Karpas-422 (cell line): ENCODE measurements at regions not wholly inside any gene's neighbourhood (a gene's known extent, or its start where the extent isn't known, plus 50 kb on each side); places are given as distances from the start of the nearest gene placed in this dataset.
"Not testable (repeated sequence)": the region's sequence is repeated elsewhere in the genome, so short reads cannot be mapped to it uniquely, and the experiment has no call there.

Experiments used
- DNase-seq: peaks from one replicate; pipeline ENCODE4 v3.0.0-alpha.2; 2015
- H2AFZ ChIP-seq: fragments of 200-600 bp; sonication (generic); 2 replicates; pipeline ENCODE4 v1.6.1; 2014; ENCODE audit warnings: antibody characterized with exemption, low read length, mixed read lengths
- H3K27ac ChIP-seq: fragments of 200-600 bp; sonication (generic); 2 replicates; pipeline ENCODE4 v1.5.1; 2014; ENCODE audit warnings: mild to moderate bottlenecking, low read length, moderate library complexity
- H3K27me3 ChIP-seq: fragments of 200-600 bp; sonication (generic); 2 replicates; pipeline ENCODE4 v1.6.1; 2014; ENCODE audit warnings: low read length, mixed read lengths
- H3K36me3 ChIP-seq: fragments of 200-600 bp; sonication (generic); 2 replicates; pipeline ENCODE4 v1.6.1; 2014; ENCODE audit warnings: low read length, mixed read lengths; ENCODE audit not compliant: insufficient read depth
- H3K4me1 ChIP-seq: fragments of 200-600 bp; sonication (generic); 2 replicates; pipeline ENCODE4 v1.6.1; 2014; ENCODE audit warnings: mild to moderate bottlenecking, low read length, mixed read lengths
- H3K4me2 ChIP-seq: fragments of 200-600 bp; sonication (generic); 2 replicates; pipeline ENCODE4 v1.6.1; 2014; ENCODE audit warnings: low read length, low read depth, mild to moderate bottlenecking; ENCODE audit not compliant: poor library complexity, severe bottlenecking
- H3K4me3 ChIP-seq: fragments of 200-600 bp; sonication (generic); 2 replicates; pipeline ENCODE4 v1.5.1; 2014; ENCODE audit warnings: mild to moderate bottlenecking, antibody characterized with exemption, low read length, mixed read lengths
- H3K79me2 ChIP-seq: fragments of 200-600 bp; sonication (generic); 2 replicates; pipeline ENCODE4 v1.6.1; 2014; ENCODE audit warnings: mild to moderate bottlenecking, low read length, mixed read lengths
- H3K9ac ChIP-seq: fragments of 200-600 bp; sonication (generic); 2 replicates; pipeline ENCODE4 v1.6.0; 2014; ENCODE audit warnings: low read length
- H3K9me2 ChIP-seq: fragments of 200-600 bp; sonication (generic), shearing (Covaris generic); replicated peaks from 2 replicates; pipeline ENCODE4 v1.6.0; 2014; ENCODE audit warnings: mild to moderate bottlenecking, low read length, moderate library complexity; ENCODE audit not compliant: insufficient read depth
- H3K9me3 ChIP-seq: fragments of 300-700, 200-600 bp; sonication (generic); 2 replicates; pipeline ENCODE4 v1.6.1; 2014; ENCODE audit warnings: low read length, mixed read lengths
- H4K20me1 ChIP-seq: fragments of 200-600 bp; sonication (generic); 2 replicates; pipeline ENCODE4 v1.6.1; 2014; ENCODE audit warnings: mild to moderate bottlenecking, antibody characterized with exemption, low read length, low read depth; ENCODE audit not compliant: insufficient read depth

- H2AFZ ChIP-seq, H3K79me2 ChIP-seq, H3K9ac ChIP-seq, H4K20me1 ChIP-seq, H3K4me2 ChIP-seq, H3K4me3 ChIP-seq, H3K4me1 ChIP-seq, DNase-seq, H3K27me3 ChIP-seq, H3K27ac ChIP-seq, H3K36me3 ChIP-seq, H3K9me2 ChIP-seq: not testable (repeated sequence)
- peaks cover 17% of the 10 kb centered on the region for H3K9me3 ChIP-seq
Measured at GRCh38 chr12:67110345-67110744, 158.8 kb upstream of the CAND1 start.

- H3K79me2 ChIP-seq = no peaks in the 10 kb centered on the region
- H3K27me3 ChIP-seq = no peaks in the 10 kb centered on the region
- no peak overlapping the region for H3K4me3 ChIP-seq
- H3K36me3 ChIP-seq = no peaks in the 10 kb centered on the region
- peaks cover 11% of the 10 kb centered on the region for H3K9me3 ChIP-seq
- no peaks in the 10 kb centered on the region for H3K9me2 ChIP-seq
- H2AFZ ChIP-seq = no peak overlapping the region
- H3K4me2 ChIP-seq = no peak overlapping the region
- H4K20me1 ChIP-seq = no peaks in the 10 kb centered on the region
- no peak overlapping the region for H3K9ac ChIP-seq
- H3K4me1 ChIP-seq = no peaks in the 10 kb centered on the region
- no peak overlapping the region for H3K27ac ChIP-seq
- DNase-seq = no peak
Measured at GRCh38 chr12:67111182-67111581, 158.0 kb upstream of the CAND1 start.

- H3K4me2 ChIP-seq = no peak overlapping the region
- no peaks in the 10 kb centered on the region for H3K79me2 ChIP-seq
- H4K20me1 ChIP-seq = no peaks in the 10 kb centered on the region
- H3K27ac ChIP-seq = no peak overlapping the region
- no peaks in the 10 kb centered on the region for H3K27me3 ChIP-seq
- H3K36me3 ChIP-seq = no peaks in the 10 kb centered on the region
- H3K9me2 ChIP-seq = no peaks in the 10 kb centered on the region
- no peak for DNase-seq
- H3K9me3 ChIP-seq = no peaks in the 10 kb centered on the region
- H3K9ac ChIP-seq = no peak overlapping the region
- no peak overlapping the region for H2AFZ ChIP-seq
- H3K4me1 ChIP-seq = no peaks in the 10 kb centered on the region
- H3K4me3 ChIP-seq = no peak overlapping the region
Measured at GRCh38 chr12:67112586-67112985, 156.6 kb upstream of the CAND1 start.

GRCh38 chr12:67116134-67116533, 153.0 kb upstream of the CAND1 start:
- no peak overlapping the region for H2AFZ ChIP-seq
- no peaks in the 10 kb centered on the region for H3K79me2 ChIP-seq
- no peak overlapping the region for H3K27ac ChIP-seq
- no peaks in the 10 kb centered on the region for H3K4me1 ChIP-seq
- no peaks in the 10 kb centered on the region for H3K9me3 ChIP-seq
- no peak overlapping the region for H3K4me2 ChIP-seq
- no peak overlapping the region for H3K9ac ChIP-seq
- no peak overlapping the region for H3K4me3 ChIP-seq
- DNase-seq = no peak
- H3K36me3 ChIP-seq = no peaks in the 10 kb centered on the region
- no peaks in the 10 kb centered on the region for H3K27me3 ChIP-seq
- H4K20me1 ChIP-seq = no peaks in the 10 kb centered on the region
- no peaks in the 10 kb centered on the region for H3K9me2 ChIP-seq

- Histone ChIP-seq H2AFZ (no peak overlapping the region), H3K4me1 (no peaks in the 10 kb centered on the region), H4K20me1 (no peaks in the 10 kb centered on the region), H3K4me2 (no peak overlapping the region), H3K27ac (no peak overlapping the region), H3K79me2 (no peaks in the 10 kb centered on the region), H3K4me3 (no peak overlapping the region), H3K9me2 (no peaks in the 10 kb centered on the region), H3K9ac (no peak overlapping the region), H3K27me3 (no peaks in the 10 kb centered on the region), H3K9me3 (no peaks in the 10 kb centered on the region), H3K36me3 (no peaks in the 10 kb centered on the region)
- no peak for DNase-seq
Measured at GRCh38 chr12:67122584-67122983, 146.6 kb upstream of the CAND1 start.

GRCh38 chr12:67137256-67137655, 131.9 kb upstream of the CAND1 start:
- no peaks in the 10 kb centered on the region for H3K79me2 ChIP-seq
- DNase-seq = no peak
- H3K9me2 ChIP-seq = no peaks in the 10 kb centered on the region
- no peak overlapping the region for H3K4me2 ChIP-seq
- H3K4me3 ChIP-seq = no peak overlapping the region
- H4K20me1 ChIP-seq = no peaks in the 10 kb centered on the region
- H2AFZ ChIP-seq = no peak overlapping the region
- no peaks in the 10 kb centered on the region for H3K27me3 ChIP-seq
- H3K4me1 ChIP-seq = no peaks in the 10 kb centered on the region
- H3K36me3 ChIP-seq = no peaks in the 10 kb centered on the region
- no peaks in the 10 kb centered on the region for H3K9me3 ChIP-seq
- no peak overlapping the region for H3K27ac ChIP-seq
- H3K9ac ChIP-seq = no peak overlapping the region

DNA sequence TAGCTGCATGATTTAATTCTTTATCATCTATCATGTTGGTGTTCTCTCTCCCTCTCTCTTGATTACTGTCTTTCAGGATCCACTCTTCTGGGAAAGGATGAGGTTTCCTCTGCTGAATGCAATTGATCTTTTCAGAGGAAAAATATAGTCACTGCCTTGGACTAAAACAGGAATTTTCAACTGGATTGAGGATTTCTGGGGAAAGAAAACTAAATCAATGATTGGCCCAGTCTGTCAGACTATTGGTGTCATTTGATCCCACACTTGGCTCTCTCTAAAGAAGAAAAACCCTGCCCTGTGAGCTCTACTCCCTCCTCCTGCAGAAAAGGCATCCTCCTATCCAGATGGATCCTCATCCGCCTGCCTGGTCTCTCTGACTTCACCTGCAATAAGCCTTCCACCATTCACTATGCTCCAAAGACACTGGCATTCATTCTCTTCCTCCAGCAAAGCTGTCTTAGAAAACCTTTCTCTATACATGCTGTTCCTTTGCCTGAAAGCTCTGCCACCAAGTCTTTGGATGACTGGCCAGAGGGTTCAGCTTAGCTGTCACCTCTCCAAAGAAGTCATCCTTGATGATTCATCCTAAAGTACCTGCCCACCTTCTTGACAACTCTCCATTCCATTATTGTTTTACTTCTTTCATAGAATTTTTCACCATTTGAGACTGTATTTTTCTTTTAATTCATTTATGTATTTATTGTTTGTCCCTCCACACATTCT, 127.7 kb upstream of the CAND1 start:
- no peaks in the 10 kb centered on the region for H3K36me3 ChIP-seq
- H3K4me3 ChIP-seq = no peak overlapping the region
- no peaks in the 10 kb centered on the region for H3K79me2 ChIP-seq
- no peak overlapping the region for H3K9ac ChIP-seq
- no peaks in the 10 kb centered on the region for H3K9me3 ChIP-seq
- no peaks in the 10 kb centered on the region for H3K27me3 ChIP-seq
- H4K20me1 ChIP-seq = no peaks in the 10 kb centered on the region
- no peak overlapping the region for H2AFZ ChIP-seq
- H3K4me2 ChIP-seq = no peak overlapping the region
- no peak for DNase-seq
- no peak overlapping the region for H3K27ac ChIP-seq
- H3K4me1 ChIP-seq = no peaks in the 10 kb centered on the region
- H3K9me2 ChIP-seq = no peaks in the 10 kb centered on the region

- H3K9ac ChIP-seq = no peak overlapping the region
- H3K9me2 ChIP-seq = no peaks in the 10 kb centered on the region
- no peak overlapping the region for H3K27ac ChIP-seq
- no peak overlapping the region for H3K4me2 ChIP-seq
- H3K36me3 ChIP-seq = no peaks in the 10 kb centered on the region
- H2AFZ ChIP-seq = no peak overlapping the region
- no peaks in the 10 kb centered on the region for H3K9me3 ChIP-seq
- H3K4me3 ChIP-seq = no peak overlapping the region
- no peak for DNase-seq
- H3K4me1 ChIP-seq = no peaks in the 10 kb centered on the region
- no peaks in the 10 kb centered on the region for H4K20me1 ChIP-seq
- H3K27me3 ChIP-seq = no peaks in the 10 kb centered on the region
- H3K79me2 ChIP-seq = no peaks in the 10 kb centered on the region
Measured at GRCh38 chr12:67145692-67146091, 123.5 kb upstream of the CAND1 start.
